Amygdala (tissue), 56 donors: ENCODE measurements at regions not wholly inside any gene's neighbourhood (a gene's known extent, or its start where the extent isn't known, plus 50 kb on each side); places are given as distances from the start of the nearest gene placed in this dataset.

Experiments
- DNase-seq, 56 donors: peaks; one replicate each; lab custom pipeline; 2025; lab: John Stamatoyannopoulos, UW

DNA sequence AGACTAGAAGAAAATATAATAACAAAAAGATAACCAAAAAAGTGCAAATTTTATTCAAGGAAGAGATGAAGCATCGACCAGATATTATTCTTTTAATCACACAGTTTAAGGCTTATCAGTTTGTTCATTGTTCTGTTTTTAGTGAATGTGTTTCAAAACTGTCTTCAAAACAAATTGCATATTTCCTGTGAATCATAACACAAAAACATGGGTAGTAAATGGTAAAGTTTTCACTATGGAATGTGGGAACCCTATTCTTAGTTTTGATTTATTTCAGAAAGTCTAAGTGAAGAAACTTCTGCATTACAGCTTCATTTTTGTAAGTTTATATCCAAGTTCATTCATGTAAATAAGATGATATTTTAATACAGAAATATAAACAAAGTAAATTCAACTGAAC, 207.6 kb upstream of the LUZP2 start:
- DNase-seq: no peak

DNA sequence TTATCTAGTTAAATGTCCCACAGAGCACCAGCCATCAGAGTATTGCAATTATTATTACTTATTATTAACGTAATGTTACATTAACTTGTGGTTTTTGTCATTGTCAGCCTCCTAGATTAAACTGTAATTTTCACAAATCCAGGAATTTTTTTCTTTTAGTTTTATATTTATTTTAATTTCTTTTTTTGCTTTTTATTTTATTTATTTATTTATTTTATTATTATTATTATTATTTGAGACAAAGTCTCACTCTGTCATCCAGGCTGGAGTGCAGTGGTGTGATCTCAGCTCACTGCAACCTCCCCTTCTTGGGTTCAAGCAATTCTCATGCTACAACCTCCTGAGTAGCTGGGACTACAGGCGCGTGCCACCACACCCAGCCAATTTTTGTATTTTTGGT, 202.9 kb upstream of the LUZP2 start:
- no peak for DNase-seq

DNA sequence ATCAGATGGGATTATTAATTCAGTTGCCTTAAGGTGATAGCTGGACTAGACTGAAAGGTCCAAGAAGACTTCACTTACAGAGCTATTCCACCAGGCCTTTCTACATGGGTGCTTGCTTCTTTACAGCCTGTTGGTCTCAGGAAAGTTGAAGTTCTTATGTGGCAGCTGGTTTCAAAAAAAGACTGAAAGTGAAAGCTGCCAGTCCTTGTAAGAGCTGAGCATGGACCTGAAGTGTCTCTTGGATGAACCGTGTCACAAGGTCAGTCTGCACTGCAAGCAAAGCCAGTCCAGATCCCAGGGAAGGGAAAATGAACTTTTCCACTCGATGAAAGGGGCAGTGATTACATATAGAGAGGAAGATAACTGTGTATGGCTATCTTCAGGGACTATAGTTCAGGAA, 201.5 kb upstream of the LUZP2 start:
- DNase-seq: no peak

DNA sequence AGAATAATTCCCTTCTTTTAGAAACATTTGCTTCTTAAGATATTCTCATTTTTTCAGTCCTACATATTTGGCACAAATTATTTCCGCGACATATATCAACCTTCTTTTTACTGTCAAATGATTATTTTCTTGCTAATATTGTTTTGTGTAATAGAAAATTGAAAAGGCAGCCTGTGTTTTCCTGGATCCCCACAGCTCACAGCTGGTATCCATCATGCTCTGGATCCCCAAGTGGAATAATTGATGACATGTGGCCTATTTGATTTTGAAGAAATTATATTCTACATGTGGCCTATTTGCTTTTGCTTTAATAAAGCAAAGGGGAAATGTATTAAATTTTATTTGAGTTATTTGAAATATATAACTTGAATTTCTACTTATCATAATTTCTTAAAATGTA, 199.4 kb upstream of the LUZP2 start:
- DNase-seq: no peak

DNA sequence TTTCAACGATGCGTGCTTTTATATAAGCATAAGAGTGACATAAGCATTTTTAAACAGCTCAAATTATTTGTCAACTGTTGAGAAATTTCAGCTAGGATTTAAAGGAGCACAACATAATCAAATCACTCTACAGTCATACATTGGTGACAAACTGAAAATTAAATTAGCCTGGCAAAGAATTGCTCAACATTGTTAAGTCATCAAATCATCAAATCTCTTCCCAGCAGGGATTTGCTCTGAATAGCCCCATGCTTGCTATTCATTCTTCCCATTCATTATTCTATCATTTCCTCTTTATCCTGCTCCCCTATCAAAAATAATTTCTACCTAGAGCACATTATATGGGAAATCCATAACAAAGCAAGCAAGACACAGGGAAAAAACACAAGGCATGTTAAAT, 198.7 kb upstream of the LUZP2 start:
- DNase-seq: no peak

DNA sequence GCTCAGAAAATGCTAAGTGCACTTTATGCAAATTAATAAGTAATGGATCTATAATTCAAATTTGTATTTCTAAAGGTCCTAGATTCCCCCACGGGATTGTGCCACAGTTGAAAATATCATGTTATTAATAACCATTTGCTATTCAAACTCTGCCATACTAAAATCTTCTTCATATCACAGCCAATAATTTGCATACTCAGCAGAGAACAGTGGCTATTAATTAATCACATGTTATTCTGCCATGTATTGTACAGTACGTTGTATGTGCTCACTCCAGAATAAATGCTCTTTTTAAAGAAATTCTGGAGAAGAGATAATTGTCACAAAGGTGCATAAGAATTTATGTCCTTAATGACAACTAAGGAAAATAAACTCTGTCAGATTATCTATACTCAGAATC, 184.9 kb upstream of the LUZP2 start:
- no peak for DNase-seq

DNA sequence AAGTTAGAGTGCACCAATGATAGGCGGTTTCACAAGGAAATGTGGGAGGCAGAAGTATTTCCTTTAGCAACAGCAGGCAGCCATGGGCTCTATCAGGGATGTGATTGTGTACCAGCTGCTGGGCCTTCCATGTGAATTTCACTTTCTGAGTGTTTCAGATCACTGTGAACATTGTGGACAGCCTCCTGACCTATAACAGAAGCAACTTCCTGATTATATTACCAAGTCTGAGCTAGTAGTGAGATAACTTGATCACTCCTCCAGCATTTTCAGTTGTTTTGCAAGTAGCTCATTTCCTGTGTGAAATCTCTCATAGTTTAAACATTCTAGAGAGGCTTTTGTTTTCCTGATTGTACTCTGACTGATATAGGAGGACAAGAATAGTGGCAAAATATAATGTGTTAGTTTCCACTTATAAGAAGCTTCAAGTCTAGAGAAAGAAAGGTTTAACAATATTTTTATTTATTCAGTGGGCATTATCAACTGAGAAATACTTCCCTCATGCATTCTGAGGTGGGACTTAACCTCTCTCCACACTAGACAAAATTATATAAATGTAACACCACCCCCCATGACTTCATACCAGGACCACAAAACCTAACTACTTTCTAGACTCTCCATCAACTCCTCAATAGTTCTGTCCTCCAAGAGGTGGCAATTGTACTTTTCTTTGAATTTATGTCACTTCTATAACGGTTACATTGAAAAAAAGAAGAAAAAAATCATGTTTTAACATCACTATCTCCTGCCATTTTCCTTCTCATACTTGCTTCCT, 184.2 kb upstream of the LUZP2 start:
- no peak for DNase-seq

DNA sequence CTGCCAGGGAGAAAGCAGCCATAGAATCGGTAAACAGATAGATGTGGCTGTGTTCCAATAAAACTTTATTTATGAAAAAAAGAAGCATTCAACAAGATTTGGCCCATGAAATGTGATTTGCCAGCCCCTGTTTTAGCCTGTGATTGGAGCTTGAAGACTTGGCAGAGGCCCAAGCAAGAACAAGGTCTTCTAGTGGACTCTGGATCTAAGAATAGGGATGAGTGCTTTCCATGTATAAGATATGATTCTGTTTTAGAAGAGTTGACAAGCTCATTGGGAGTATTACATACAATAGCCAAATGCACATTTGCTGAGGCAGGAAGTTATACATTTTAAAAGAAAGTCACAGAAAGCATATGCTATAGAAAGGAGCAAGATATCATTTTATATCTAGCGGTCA, 175.6 kb upstream of the LUZP2 start:
- DNase-seq: no peak

DNA sequence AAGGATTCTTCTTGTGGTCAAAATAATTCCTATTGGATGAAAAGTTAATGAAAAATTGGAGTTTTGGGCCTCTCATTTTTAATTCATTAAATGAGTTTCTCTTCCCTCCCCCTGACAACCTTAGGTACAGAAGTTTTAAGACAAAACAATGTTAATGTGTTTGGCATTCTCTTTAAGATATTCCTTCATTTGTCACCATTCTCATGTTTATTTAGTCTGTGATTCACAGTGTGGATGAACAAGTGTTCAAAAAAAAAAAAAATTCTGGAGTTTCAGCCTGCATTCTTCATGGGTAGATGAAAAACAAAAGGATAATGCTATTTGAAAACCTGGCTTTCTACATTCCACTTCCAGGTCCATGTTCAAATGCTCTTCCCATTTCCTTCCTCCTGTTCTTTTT, 172.6 kb upstream of the LUZP2 start:
- no peak for DNase-seq

DNA sequence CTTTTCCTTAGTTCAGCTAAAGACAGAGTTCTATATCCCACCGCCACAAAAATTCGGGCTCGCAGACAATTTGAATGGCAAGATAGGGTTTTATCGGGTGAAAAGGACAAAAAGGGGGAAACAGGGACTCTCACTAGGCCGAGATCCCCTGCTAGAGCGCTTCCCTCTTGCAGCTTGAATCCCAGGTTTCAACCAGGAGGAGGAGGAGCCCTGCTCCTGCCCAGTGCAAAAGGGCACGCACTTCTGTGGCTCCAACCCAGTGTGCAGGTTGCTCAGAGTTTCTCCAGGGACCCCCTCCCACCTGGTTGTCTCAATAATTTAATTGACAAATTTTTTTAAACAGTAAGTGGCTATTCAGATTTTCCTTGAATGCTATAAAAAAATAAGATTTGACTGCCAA, 152.6 kb upstream of the LUZP2 start:
- no peak for DNase-seq

DNA sequence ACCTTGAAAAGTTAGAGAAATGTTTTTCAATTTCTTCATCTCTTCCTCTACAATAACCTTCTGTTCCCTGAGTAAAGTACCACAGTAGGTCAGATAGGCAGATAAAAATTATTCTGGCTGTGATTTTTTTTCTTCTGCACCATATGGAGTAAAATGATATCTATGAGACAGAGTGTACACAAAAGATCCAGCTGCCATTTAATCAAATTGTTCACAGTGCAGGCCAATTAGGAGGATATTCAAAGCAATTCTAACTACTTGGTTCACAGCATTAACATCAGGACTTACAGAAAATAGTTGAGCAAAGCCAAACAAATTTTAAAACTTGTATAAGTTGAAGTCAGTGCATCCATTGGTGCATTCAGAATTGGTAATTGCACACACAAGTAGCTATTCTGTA, 147.9 kb upstream of the LUZP2 start:
- DNase-seq: no peak

DNA sequence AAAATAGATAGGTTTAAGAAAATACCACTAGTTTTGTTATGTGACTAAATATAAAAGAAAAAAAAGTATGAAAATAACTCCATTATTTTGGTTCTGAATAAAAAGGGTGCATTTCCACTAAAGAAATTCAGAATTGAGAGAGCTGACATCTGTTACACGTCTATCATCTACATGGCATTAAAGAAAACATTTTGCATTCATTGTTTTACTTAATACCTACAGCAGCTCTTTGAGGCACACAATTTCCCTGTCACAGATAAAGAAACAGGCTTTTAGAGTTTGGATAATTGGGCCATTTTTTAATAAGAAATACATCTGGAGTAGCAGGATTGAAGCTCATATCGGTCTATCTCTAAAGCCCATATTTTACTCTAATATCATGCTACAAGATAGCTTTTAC, 145.7 kb upstream of the LUZP2 start:
- DNase-seq: no peak

DNA sequence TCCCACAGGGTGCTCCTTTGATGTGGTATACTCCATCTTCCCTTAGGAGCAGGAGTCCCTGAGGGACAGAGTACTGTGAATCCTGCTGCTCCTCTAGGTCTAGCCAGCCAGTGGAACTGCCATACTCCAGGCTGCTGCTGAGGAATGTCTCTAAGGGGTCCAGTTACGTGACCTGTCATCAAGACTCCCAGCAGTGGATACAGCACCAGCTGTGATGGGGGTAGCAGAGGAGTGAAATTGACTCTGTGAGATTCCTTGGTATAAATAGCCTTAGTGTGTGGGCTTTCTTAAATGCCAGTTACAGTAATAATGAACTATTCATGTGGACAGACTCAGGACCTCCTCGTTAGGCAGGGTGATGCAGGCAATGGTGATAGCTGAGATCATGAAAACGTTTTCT, 140.4 kb upstream of the LUZP2 start:
- no peak for DNase-seq

DNA sequence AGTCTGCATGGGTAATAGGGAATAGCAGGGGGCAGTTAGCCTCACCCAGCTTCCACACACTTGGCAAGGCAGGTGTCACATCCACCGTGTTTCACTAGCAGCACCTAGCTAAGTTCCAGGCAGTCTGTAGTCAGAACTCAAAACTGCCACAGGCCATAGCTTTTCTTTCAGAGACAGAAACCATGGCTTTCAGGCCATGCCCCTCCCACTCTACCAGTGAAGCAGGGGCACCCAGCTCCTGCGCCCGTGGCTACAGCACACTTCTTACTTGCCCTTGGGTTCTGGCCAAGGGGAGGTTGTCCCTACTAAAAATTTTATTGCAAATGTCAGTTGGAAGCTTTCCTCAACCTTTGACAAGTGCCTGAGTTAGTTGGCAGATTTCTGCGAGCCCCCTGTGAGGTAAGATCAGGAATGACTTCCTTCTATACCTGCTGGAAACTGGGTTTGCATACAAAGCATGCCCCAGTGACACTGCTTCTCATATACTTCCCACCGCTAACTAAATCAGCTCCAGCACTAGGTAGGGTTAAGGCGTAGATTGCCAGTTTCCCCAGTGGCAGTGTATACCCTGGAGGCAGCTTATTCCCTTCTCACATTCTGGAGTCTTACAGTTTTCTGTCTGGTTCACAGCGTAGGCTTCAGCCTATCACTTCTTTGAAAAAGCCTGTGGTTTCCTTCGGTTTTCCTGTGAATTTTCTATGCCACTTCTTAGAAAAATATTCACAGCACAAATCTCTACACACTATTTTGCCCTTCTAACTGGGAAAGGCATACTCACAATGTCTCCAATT, 139.0 kb upstream of the LUZP2 start:
- no peak for DNase-seq

DNA sequence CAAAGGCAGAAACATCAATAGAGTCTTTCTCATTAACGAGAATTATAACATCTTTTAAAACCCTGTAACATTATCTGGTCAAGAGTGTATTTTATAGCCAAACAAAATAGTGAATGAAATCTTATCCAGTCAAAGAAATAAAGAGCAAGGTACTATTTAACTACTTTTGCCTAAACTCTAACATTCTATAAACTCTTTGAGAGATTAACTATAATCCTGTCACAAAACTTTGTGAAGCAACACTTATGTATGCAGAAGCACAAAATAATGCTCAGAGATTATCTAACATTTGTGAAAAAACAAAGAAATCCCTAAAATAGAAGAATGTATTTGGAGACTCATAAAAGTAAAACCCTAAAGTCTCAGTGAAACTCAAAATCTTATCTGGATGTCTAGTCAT, 124.4 kb upstream of the LUZP2 start:
- no peak for DNase-seq

DNA sequence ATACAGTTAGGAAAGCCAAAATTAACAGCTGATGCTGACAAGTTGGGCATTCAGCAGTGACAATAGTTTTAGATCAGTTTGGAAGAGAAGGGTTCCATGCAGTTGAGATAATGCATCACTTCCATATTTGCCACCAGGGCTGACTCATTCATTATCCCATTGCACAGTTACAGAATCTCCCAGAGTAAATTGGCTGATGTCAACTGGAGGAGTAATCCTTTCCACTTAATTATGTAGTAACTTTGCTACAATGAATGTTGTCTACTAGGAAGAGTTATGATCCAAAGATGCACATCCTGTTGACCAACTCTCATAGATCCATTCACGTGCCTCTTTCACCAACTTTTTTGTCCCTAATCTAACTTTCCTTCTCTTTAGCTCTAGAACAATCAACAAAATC, 123.3 kb upstream of the LUZP2 start:
- DNase-seq: no peak

DNA sequence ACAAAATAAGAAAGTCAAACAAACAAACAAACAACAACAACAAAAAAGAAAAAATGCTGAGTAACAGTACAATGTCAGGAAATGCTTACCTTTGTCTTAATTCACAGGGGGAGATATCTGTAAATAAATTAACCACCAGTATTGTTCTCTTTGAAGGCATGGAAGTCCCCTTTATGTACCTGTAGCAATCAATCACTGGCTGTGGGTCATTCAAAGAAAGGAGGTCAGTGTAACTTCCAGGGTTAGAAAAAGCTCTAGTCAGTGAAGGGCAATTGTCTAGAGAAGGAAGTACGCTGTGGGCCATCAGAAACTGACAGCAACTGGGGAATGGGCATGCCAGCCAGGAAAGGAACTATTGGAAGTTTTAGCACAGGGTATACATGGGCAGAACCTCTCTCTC, 121.5 kb upstream of the LUZP2 start:
- DNase-seq: no peak

DNA sequence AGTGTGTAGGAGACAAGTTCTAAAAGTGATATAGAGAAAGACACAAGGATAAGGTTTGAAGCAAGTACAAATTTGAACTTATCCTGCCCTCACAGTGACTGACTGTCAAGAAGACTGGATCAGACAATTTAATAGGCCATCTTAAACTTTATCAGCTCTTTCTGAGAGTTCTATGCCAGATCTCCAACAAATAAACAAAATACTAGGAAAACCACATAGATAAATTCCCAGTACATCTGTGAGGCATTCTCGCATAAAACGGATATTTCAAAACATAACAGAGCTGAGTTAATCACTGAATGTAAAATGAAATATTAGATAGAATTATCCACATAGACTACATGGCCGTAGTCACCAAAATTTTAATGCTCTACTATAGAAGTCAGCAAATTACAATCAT, 120.9 kb upstream of the LUZP2 start:
- no peak for DNase-seq

DNA sequence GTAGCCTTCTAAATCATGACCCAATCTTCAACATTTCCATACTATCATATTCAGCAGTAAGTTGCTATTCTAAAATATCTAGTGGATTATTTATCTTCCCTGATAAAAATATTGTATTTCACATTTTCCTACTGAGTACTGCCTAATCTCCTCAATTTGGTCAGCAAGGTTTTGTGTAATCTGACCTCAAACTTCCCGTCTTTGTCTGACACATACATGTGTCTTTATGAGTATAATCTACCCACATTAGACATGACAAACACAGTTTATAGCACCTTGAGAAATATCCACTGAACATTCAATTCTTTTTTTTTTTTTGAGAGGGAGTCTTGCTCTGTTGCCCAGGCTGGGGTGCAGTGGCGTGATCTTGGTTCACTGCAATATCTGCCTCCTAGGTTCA, 113.7 kb upstream of the LUZP2 start:
- DNase-seq: no peak

DNA sequence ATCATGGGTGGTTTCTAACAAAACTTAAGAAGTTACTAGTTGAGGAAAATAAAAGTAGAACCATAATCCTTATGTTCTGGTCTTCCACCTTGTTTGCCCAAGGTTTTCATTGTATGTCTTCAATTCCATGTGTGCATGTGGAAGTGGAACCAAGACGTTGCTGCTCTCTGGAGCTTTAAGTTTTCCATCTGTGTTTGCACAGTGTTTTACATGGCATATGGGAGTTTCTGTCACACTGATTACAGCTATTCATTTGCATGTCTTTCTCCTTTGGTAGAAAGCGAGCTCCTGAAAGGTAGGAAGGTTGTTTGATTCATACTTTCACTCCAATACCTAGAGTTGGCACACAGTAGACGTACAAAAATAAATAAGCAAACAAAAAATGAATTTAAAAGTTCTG, 112.6 kb upstream of the LUZP2 start:
- DNase-seq: no peak

DNA sequence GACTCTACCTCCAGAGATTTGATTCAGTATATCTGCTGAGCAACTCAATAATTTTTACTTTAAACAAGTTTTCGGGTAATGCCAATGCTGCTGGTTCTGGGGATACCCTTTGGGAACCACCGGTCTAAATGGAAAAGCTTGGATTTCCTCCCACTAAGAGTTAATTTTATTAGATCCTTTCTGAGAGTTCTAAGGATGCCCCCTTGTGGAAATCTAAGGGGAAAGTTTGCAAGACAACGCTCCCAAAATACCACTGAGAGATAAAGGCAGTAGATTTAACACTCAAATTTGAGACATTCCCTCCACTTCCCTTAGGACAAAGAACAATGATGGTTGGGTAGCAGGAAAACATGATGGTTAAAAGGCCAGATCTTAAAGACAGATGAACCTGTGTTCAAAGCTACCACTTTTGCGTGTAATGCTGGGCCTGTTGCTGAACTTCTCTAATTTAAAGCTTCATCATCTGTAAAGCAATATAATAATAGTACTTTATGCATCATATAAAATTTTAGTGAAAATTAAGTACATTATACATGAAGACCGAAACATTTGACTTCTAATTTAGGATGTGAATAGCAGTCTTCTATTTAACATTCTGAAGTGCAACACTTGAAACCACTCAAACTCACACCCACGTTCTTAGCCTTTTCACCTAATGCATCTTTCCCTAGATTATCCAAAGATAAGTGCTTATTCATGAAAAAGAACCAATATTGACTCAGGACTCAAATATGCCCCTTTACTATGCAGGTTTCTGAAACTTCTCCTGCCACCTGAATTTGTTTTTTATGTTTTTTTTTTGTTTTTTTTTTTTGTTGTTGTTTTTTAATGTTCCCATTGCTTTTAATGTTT, 110.1 kb upstream of the LUZP2 start:
- no peak for DNase-seq
